Panc1 (cell line): ENCODE measurements at regions not wholly inside any gene's neighbourhood (a gene's known extent, or its start where the extent isn't known, plus 50 kb on each side); places are given as distances from the start of the nearest gene placed in this dataset.

Experiments
- ATAC-seq: fragments of 200-7000 bp; cut with Tn5 transposase; 2 replicates; pipeline ENCODE4 v1.9.1; 2020; ENCODE audit warnings: mild to moderate bottlenecking, moderate library complexity
- BruUV-seq: library from RNA; stranded (reverse); fragments of 400-500 nt; replicated peaks from 2 replicates; lab custom pipeline; 2021; lab: Mats Ljungman, UMichigan
- CTCF ChIA-PET: fragments of 300-600 bp; sonication (Branson Sonifier 250); formaldehyde crosslinking; loops from one replicate; lab custom pipeline; 2022; ENCODE audit warnings: antibody characterized with exemption; lab: Charles Lee
- POLR2A ChIA-PET: fragments of 300-600 bp; sonication (Branson Sonifier 250); formaldehyde crosslinking; loops from one replicate; lab custom pipeline; 2022; ENCODE audit warnings: antibody characterized with exemption; lab: Charles Lee
- DNase-seq: peaks from one replicate; pipeline ENCODE4 v3.0.0-alpha.2; 2010; ENCODE audit warnings: low read depth, low spot score
- H3K27ac ChIP-seq: 2 replicates; pipeline ENCODE4 v1.5.1; 2011; ENCODE audit warnings: mild to moderate bottlenecking, low read length, inconsistent platforms
- H3K27me3 ChIP-seq: fragments of 200-500 bp; sonication (Bioruptor generic); 2 replicates; pipeline ENCODE4 v1.6.0; 2014; ENCODE audit warnings: low read length, inconsistent platforms; ENCODE audit not compliant: control insufficient read depth, insufficient read depth
- H3K36me3 ChIP-seq: fragments of 200-500 bp; sonication (Bioruptor generic); 2 replicates; pipeline ENCODE4 v1.5.1; 2014; ENCODE audit warnings: inconsistent platforms, mild to moderate bottlenecking, low read length, moderate library complexity; ENCODE audit not compliant: control insufficient read depth, insufficient read depth
- H3K4me1 ChIP-seq: 2 replicates; pipeline ENCODE4 v1.5.1; 2011; ENCODE audit warnings: inconsistent platforms, mild to moderate bottlenecking, low read length, moderate library complexity; ENCODE audit not compliant: control insufficient read depth, insufficient read depth
- H3K4me3 ChIP-seq, 2 experiments: 2 replicates each; pipeline ENCODE4 v1.5.1; 2011 to 2012; ENCODE audit warnings: low read depth in 2 of 2, low read length in 2 of 2, mild to moderate bottlenecking in 2 of 2, inconsistent platforms in 1 of 2, moderate library complexity in 1 of 2
- H3K9me3 ChIP-seq: fragments of 200-500 bp; sonication (Bioruptor generic); 2 replicates; pipeline ENCODE4 v1.5.1; 2014; ENCODE audit warnings: low read depth, mild to moderate bottlenecking, inconsistent platforms, low read length, moderate library complexity; ENCODE audit not compliant: control insufficient read depth, insufficient read depth
- POLR2AphosphoS5 ChIP-seq: IDR thresholded peaks from 2 replicates; pipeline ENCODE4 v1.6.1; 2012; ENCODE audit warnings: mild to moderate bottlenecking, low read depth, low read length, moderate library complexity
- SIN3A ChIP-seq: IDR thresholded peaks from 2 replicates; pipeline ENCODE4 v1.6.1; 2012; ENCODE audit warnings: low read depth, mild to moderate bottlenecking, low read length, moderate library complexity, borderline replicate concordance; ENCODE audit not compliant: insufficient read depth
- TCF7L2 ChIP-seq: IDR thresholded peaks from 2 replicates; pipeline ENCODE4 v1.6.1; 2011; ENCODE audit warnings: mild to moderate bottlenecking, low read depth, low read length, inconsistent platforms
- in situ Hi-C: cut with HindIII; loops from 2 replicates; pipeline ENCODE4 v1.10.0; 2016; ENCODE audit warnings: low sequenced_read_pairs, low pct_unique_long_range_greater_than_20kb
- intact Hi-C: fragments of 100-400 bp; cut with micrococcal nuclease; formaldehyde crosslinking; loops from one replicate; pipeline ENCODE4 v1.10.0; 2022; ENCODE audit not compliant: unreplicated experiment
- TF ChIP-seq, protein P1 (sequence below): fragments of 450-650 bp; IDR thresholded peaks from 2 replicates; pipeline ENCODE4 v1.5.1; 2017; ENCODE audit warnings: mild to moderate bottlenecking
- TF ChIP-seq, protein P2 (sequence below), 2 experiments: IDR thresholded peaks; 2 replicates each; pipeline ENCODE4 v1.6.1; 2011 to 2012; ENCODE audit warnings: low read depth in 2 of 2, control low read depth in 1 of 2, low read length in 1 of 2, mild to moderate bottlenecking in 1 of 2, moderate library complexity in 1 of 2; ENCODE audit not compliant: insufficient read depth in 1 of 2

DNA sequence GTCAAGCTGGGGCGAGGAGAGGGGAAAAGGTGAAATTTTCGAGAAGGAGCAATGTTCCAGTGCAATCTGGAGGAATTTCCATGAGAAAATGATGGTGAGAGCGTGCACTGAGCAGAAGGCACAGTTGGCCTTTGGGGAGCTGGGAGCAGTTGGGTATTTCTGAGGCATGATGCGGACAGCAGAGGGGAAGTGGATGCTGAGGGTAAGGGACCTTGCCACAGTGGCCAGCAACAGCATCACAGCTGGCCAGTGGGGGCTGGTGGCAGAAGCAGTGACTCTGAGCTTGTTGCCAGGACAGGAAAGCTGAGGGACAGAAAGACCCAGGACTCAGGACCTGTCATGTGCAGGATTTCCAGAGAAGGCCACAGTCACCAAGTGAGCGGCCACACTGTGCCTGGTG is 98.9 kb downstream of the LSM3 start:
- ATAC-seq: no peak
- ChIA-PET CTCF (interaction anchor here (0.6 kb wide), 1 partner anchor 61 kb away, joined by 6 read pairs; no protein-coding TSS in a partner anchor), POLR2A (no interaction called here)
- Histone ChIP-seq H3K27ac (peak overlapping the region; percentile 51; the same call in 1 of the 2 replicates), H3K4me1 (peaks cover 14% of the 10 kb centered on the region), H3K36me3 (no peaks in the 10 kb centered on the region), H3K27me3 (no peaks in the 10 kb centered on the region), H3K4me3 (no peak overlapping the region), H3K9me3 (no peaks in the 10 kb centered on the region)
- intact Hi-C loops: no loop called here
- TF ChIP-seq, protein P1, sequence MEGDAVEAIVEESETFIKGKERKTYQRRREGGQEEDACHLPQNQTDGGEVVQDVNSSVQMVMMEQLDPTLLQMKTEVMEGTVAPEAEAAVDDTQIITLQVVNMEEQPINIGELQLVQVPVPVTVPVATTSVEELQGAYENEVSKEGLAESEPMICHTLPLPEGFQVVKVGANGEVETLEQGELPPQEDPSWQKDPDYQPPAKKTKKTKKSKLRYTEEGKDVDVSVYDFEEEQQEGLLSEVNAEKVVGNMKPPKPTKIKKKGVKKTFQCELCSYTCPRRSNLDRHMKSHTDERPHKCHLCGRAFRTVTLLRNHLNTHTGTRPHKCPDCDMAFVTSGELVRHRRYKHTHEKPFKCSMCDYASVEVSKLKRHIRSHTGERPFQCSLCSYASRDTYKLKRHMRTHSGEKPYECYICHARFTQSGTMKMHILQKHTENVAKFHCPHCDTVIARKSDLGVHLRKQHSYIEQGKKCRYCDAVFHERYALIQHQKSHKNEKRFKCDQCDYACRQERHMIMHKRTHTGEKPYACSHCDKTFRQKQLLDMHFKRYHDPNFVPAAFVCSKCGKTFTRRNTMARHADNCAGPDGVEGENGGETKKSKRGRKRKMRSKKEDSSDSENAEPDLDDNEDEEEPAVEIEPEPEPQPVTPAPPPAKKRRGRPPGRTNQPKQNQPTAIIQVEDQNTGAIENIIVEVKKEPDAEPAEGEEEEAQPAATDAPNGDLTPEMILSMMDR: no peak
- TF ChIP-seq TCF7L2 (no peak), SIN3A (no peak), POLR2AphosphoS5 (no peak)
- TF ChIP-seq, protein P2, sequence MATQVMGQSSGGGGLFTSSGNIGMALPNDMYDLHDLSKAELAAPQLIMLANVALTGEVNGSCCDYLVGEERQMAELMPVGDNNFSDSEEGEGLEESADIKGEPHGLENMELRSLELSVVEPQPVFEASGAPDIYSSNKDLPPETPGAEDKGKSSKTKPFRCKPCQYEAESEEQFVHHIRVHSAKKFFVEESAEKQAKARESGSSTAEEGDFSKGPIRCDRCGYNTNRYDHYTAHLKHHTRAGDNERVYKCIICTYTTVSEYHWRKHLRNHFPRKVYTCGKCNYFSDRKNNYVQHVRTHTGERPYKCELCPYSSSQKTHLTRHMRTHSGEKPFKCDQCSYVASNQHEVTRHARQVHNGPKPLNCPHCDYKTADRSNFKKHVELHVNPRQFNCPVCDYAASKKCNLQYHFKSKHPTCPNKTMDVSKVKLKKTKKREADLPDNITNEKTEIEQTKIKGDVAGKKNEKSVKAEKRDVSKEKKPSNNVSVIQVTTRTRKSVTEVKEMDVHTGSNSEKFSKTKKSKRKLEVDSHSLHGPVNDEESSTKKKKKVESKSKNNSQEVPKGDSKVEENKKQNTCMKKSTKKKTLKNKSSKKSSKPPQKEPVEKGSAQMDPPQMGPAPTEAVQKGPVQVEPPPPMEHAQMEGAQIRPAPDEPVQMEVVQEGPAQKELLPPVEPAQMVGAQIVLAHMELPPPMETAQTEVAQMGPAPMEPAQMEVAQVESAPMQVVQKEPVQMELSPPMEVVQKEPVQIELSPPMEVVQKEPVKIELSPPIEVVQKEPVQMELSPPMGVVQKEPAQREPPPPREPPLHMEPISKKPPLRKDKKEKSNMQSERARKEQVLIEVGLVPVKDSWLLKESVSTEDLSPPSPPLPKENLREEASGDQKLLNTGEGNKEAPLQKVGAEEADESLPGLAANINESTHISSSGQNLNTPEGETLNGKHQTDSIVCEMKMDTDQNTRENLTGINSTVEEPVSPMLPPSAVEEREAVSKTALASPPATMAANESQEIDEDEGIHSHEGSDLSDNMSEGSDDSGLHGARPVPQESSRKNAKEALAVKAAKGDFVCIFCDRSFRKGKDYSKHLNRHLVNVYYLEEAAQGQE (IDR thresholded peaks at IDR 0.05; ENCODE audit: insufficient read depth in 1 of 2, low read depth in 2 of 2, low read length in 1 of 2): no peak
- BruUV-seq: no TSS peak
- no peak for DNase-seq
- in situ Hi-C loops: no loop called here

DNA sequence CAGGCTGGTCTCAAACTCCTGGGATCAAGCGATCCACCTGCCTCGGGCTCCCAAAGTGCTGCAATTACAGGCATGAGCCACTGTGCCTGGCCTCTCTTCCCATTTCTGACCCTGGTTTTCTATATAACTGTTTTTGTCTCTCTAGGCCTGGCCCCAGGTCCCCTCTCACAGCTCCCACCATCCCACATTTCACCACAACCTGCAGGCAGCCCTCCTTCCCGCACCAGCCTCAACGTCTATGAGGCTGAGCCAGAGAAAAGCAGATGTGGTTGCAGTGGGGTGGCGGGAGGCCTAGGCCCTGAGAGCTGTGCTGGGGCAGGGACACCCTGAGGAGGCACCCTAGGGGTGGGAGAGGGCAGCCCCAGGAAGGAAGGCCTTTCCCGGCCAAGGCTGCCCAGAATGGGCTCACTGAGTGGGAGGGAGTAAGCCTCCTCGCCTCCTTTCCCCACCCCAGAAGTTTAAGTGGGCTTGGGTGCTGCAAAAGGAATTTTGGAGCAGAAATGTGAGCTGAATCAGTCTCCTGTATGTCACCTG is 99.7 kb downstream of the LSM3 start:
- ChIA-PET CTCF (no interaction called here), POLR2A (no interaction called here)
- no peaks in the 10 kb centered on the region for H3K27me3 ChIP-seq
- no peak for DNase-seq
- TF ChIP-seq SIN3A (no peak), POLR2AphosphoS5 (no peak), TCF7L2 (no peak)
- TF ChIP-seq, protein P2 (IDR thresholded peaks at IDR 0.05; ENCODE audit: insufficient read depth in 1 of 2, low read depth in 2 of 2, low read length in 1 of 2): no peak
- TF ChIP-seq, protein P1: no peak
- H3K27ac ChIP-seq: peak overlapping the region; percentile 51
- intact Hi-C loops (no loop called here), in situ Hi-C loops (no loop called here)
- no peaks in the 10 kb centered on the region for H3K36me3 ChIP-seq
- no peaks in the 10 kb centered on the region for H3K9me3 ChIP-seq
- no peak for ATAC-seq
- H3K4me1 ChIP-seq: peaks cover 14% of the 10 kb centered on the region
- no TSS peak for BruUV-seq
- H3K4me3 ChIP-seq: no peak overlapping the region
